HepG2 (cell line): ENCODE measurements at regions not wholly inside any gene's neighbourhood (a gene's known extent, or its start where the extent isn't known, plus 50 kb on each side); places are given as distances from the start of the nearest gene placed in this dataset.
A peak's percentile ranks its signal among the peaks of the same experiment; 100 is the strongest.

Experiments
- CREB1 ChIP-seq, 2 experiments: fragments of 450-650 bp in 1 of 2; IDR thresholded peaks; 2 replicates each; pipeline ENCODE4 v1.6.1; 2016 to 2017; ENCODE audit warnings: control low read depth in 1 of 2, mild to moderate bottlenecking in 1 of 2, missing compliant biosample characterization in 1 of 2, missing genetic modification characterization in 1 of 2
- NFIB ChIP-seq: sonication (generic); formaldehyde crosslinking; IDR thresholded peaks from 2 replicates; pipeline ENCODE4 v1.9.0; 2021; ENCODE audit warnings: missing genetic modification reagents, mild to moderate bottlenecking, borderline replicate concordance
- NR2F2 ChIP-seq: IDR thresholded peaks from 2 replicates; pipeline ENCODE4 v1.6.1; 2012; ENCODE audit warnings: low read depth, inconsistent platforms, borderline replicate concordance
- POGZ ChIP-seq: sonication (generic); formaldehyde crosslinking; IDR thresholded peaks from 2 replicates; pipeline ENCODE4 v1.4.0; 2020; ENCODE audit warnings: mild to moderate bottlenecking, missing genetic modification reagents
- SOX13 ChIP-seq, 3 experiments: fragments of 450-650 bp in 1 of 3; sonication (generic) in 1 of 3; formaldehyde crosslinking in 1 of 3; IDR thresholded peaks in 2 of 3; conservative IDR thresholded peaks in 1 of 3; 2 replicates each; pipeline versions ENCODE4 v1.5.0 to v1.6.1; 2016 to 2020; ENCODE audit warnings: antibody characterized with exemption in 1 of 3, mild to moderate bottlenecking in 1 of 3, missing compliant biosample characterization in 1 of 3, missing genetic modification reagents in 1 of 3, moderate library complexity in 1 of 3
- SP140L ChIP-seq: sonication (generic); formaldehyde crosslinking; IDR thresholded peaks from 2 replicates; pipeline ENCODE4 v1.4.0; 2020; ENCODE audit warnings: missing genetic modification reagents, borderline replicate concordance
- SRF ChIP-seq: IDR thresholded peaks from 2 replicates; pipeline ENCODE4 v1.6.1; 2011; ENCODE audit warnings: mild to moderate bottlenecking, low read depth, low read length, moderate library complexity
- TBX2 ChIP-seq: sonication (generic); formaldehyde crosslinking; IDR thresholded peaks from 2 replicates; pipeline ENCODE4 v1.5.0; 2020; ENCODE audit warnings: missing genetic modification reagents, mild to moderate bottlenecking, borderline replicate concordance
- TOPORS ChIP-seq: sonication (generic); formaldehyde crosslinking; IDR thresholded peaks from 2 replicates; pipeline ENCODE4 v1.8.0; 2023; ENCODE audit warnings: mild to moderate bottlenecking, missing genetic modification reagents
- TRIM24 ChIP-seq: sonication (generic); formaldehyde crosslinking; IDR thresholded peaks from 2 replicates; pipeline ENCODE4 v1.8.0; 2022; ENCODE audit warnings: mild to moderate bottlenecking, missing genetic modification reagents
- ZBTB8A ChIP-seq: sonication (generic); formaldehyde crosslinking; IDR thresholded peaks from 2 replicates; pipeline ENCODE4 v1.4.0; 2020; ENCODE audit warnings: mild to moderate bottlenecking, low read depth, missing genetic modification reagents, borderline replicate concordance
- ZMYM2 ChIP-seq: sonication (generic); formaldehyde crosslinking; IDR thresholded peaks from 2 replicates; pipeline ENCODE4 v1.8.0; 2022; ENCODE audit warnings: mild to moderate bottlenecking, missing genetic modification reagents
- ZNF274 ChIP-seq: sonication (generic); formaldehyde crosslinking; IDR thresholded peaks from 2 replicates; pipeline ENCODE4 v1.5.1; 2020; ENCODE audit warnings: mild to moderate bottlenecking, missing genetic modification reagents
- ZNF3 ChIP-seq: IDR thresholded peaks from 2 replicates; pipeline ENCODE4 v1.7.0; 2017; ENCODE audit warnings: inconsistent platforms
- ZNF570 ChIP-seq: sonication (generic); formaldehyde crosslinking; IDR thresholded peaks from 2 replicates; pipeline ENCODE4 v1.4.0; 2020; ENCODE audit warnings: mild to moderate bottlenecking, missing genetic modification reagents, borderline replicate concordance
- ZNF782 ChIP-seq: sonication (generic); formaldehyde crosslinking; IDR thresholded peaks from 2 replicates; pipeline ENCODE4 v1.4.0; 2020; ENCODE audit warnings: missing genetic modification reagents, mild to moderate bottlenecking, borderline replicate concordance
- ZNF841 ChIP-seq: sonication (generic); formaldehyde crosslinking; IDR thresholded peaks from 2 replicates; pipeline ENCODE4 v1.8.1; 2023; ENCODE audit warnings: missing genetic modification reagents, borderline replicate concordance
- TF ChIP-seq, protein P1 (sequence below): conservative IDR thresholded peaks from 2 replicates; pipeline ENCODE4 v1.6.1; 2018; ENCODE audit warnings: missing genetic modification reagents
- TF ChIP-seq, protein P2 (sequence below): IDR thresholded peaks from 2 replicates; pipeline ENCODE4 v1.6.1; 2016; ENCODE audit warnings: low read depth, borderline replicate concordance
- TF ChIP-seq, protein P3 (sequence below): sonication (generic); formaldehyde crosslinking; conservative IDR thresholded peaks from 2 replicates; pipeline ENCODE4 v1.4.0; 2020; ENCODE audit warnings: missing genetic modification reagents
- TF ChIP-seq, protein P4 (sequence below): sonication (generic); formaldehyde crosslinking; IDR thresholded peaks from 2 replicates; pipeline ENCODE4 v1.8.1; 2023; ENCODE audit warnings: mild to moderate bottlenecking, missing genetic modification reagents
- TF ChIP-seq, protein P5 (sequence below): IDR thresholded peaks from 2 replicates; pipeline ENCODE4 v1.6.1; 2018; ENCODE audit warnings: missing genetic modification reagents

DNA sequence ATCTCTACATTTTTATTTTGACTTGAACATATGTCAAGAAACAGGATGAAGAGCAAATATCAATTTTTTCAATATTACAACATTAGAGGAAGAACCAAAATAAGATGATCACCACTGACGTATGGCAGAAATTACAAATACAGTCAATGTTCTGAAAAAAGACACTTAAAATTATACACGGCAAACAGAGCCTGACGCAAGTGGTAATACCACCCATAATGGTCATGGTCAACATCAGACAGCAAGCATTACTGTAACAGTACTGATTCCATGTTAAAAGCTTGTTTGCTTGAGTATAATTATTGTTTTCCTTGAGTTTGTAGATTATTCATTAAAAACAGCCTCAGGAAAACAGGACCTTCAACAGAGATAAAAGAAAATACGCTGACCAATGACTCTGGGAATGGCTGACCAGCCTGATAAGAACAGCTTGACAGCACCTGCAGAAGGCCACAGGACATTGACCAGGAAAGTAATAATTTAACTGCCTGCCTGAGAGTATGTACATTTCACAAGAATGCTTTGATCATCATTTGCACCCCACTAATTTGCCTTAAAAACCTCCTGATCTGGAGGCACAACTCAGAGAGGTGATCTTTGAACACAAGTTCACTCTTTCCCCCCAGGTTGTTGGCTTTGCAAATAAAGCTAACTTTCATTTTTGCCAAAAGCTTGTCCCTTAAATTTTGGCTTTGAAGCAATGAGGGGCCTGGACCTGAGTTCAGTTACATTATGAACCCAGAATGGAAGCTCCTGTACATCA lies 187.3 kb downstream of the IPO8 start (continued):
- TF ChIP-seq TOPORS (CRISPR knock-in tag) (no peak), ZNF782 (CRISPR knock-in tag) (peak; percentile 24; the same call in 1 of the 2 replicates), TRIM24 (peak; percentile 39; the same call in 1 of the 2 replicates), ZMYM2 (CRISPR knock-in tag) (0 out of 2 replicates have a peak, but pooled peaks have one; percentile 57), NFIB (no peak), SOX13 (IDR thresholded peaks at IDR 0.05) (peak; percentile 57; the same call in 1 of the 2 replicates), SOX13 (CRISPR knock-in tag; conservative IDR thresholded peaks at IDR 0.05 in 1 of 2, IDR thresholded peaks at IDR 0.05 in 1 of 2) (peak in 1 of 2 experiments; percentile 93; a peak in 2 of 4 replicates), POGZ (peak; percentile 89), ZNF570 (CRISPR knock-in tag) (no peak), ZNF841 (CRISPR knock-in tag) (no peak), SP140L (CRISPR knock-in tag) (peak; percentile 53; the same call in 1 of the 2 replicates), ZBTB8A (no peak), TBX2 (CRISPR knock-in tag) (peak; percentile 99), SRF (peak; percentile 63; the same call in 1 of the 2 replicates), ZNF274 (CRISPR knock-in tag) (no peak), ZNF3 (CRISPR knock-in tag) (peak; percentile 72; the same call in 1 of the 2 replicates), NR2F2 (peak; percentile 92), CREB1 (IDR thresholded peaks at IDR 0.05) (no peak), CREB1 (CRISPR knock-in tag; IDR thresholded peaks at IDR 0.05) (peak; percentile 77)
- TF ChIP-seq, protein P1, sequence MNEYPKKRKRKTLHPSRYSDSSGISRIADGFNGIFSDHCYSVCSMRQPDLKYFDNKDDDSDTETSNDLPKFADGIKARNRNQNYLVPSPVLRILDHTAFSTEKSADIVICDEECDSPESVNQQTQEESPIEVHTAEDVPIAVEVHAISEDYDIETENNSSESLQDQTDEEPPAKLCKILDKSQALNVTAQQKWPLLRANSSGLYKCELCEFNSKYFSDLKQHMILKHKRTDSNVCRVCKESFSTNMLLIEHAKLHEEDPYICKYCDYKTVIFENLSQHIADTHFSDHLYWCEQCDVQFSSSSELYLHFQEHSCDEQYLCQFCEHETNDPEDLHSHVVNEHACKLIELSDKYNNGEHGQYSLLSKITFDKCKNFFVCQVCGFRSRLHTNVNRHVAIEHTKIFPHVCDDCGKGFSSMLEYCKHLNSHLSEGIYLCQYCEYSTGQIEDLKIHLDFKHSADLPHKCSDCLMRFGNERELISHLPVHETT (CRISPR knock-in tag): peak; percentile 21; the same call in 1 of the 2 replicates
- TF ChIP-seq, protein P2, sequence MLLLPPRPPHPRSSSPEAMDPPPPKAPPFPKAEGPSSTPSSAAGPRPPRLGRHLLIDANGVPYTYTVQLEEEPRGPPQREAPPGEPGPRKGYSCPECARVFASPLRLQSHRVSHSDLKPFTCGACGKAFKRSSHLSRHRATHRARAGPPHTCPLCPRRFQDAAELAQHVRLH: peak; percentile 52; the same call in 1 of the 2 replicates
- TF ChIP-seq, protein P3, sequence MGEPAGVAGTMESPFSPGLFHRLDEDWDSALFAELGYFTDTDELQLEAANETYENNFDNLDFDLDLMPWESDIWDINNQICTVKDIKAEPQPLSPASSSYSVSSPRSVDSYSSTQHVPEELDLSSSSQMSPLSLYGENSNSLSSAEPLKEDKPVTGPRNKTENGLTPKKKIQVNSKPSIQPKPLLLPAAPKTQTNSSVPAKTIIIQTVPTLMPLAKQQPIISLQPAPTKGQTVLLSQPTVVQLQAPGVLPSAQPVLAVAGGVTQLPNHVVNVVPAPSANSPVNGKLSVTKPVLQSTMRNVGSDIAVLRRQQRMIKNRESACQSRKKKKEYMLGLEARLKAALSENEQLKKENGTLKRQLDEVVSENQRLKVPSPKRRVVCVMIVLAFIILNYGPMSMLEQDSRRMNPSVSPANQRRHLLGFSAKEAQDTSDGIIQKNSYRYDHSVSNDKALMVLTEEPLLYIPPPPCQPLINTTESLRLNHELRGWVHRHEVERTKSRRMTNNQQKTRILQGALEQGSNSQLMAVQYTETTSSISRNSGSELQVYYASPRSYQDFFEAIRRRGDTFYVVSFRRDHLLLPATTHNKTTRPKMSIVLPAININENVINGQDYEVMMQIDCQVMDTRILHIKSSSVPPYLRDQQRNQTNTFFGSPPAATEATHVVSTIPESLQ (CRISPR knock-in tag): no peak
- TF ChIP-seq, protein P4, sequence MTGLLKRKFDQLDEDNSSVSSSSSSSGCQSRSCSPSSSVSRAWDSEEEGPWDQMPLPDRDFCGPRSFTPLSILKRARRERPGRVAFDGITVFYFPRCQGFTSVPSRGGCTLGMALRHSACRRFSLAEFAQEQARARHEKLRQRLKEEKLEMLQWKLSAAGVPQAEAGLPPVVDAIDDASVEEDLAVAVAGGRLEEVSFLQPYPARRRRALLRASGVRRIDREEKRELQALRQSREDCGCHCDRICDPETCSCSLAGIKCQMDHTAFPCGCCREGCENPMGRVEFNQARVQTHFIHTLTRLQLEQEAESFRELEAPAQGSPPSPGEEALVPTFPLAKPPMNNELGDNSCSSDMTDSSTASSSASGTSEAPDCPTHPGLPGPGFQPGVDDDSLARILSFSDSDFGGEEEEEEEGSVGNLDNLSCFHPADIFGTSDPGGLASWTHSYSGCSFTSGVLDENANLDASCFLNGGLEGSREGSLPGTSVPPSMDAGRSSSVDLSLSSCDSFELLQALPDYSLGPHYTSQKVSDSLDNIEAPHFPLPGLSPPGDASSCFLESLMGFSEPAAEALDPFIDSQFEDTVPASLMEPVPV (CRISPR knock-in tag): 0 out of 2 replicates have a peak, but pooled peaks have one; percentile 26
- TF ChIP-seq, protein P5, sequence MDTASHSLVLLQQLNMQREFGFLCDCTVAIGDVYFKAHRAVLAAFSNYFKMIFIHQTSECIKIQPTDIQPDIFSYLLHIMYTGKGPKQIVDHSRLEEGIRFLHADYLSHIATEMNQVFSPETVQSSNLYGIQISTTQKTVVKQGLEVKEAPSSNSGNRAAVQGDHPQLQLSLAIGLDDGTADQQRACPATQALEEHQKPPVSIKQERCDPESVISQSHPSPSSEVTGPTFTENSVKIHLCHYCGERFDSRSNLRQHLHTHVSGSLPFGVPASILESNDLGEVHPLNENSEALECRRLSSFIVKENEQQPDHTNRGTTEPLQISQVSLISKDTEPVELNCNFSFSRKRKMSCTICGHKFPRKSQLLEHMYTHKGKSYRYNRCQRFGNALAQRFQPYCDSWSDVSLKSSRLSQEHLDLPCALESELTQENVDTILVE (CRISPR knock-in tag): peak; percentile 70; the same call in 1 of the 2 replicates
